ENCODE measurements at regions not wholly inside any gene's neighbourhood (a gene's known extent, or its start where the extent isn't known, plus 50 kb on each side); places are given as distances from the start of the nearest gene placed in this dataset.

DNA sequence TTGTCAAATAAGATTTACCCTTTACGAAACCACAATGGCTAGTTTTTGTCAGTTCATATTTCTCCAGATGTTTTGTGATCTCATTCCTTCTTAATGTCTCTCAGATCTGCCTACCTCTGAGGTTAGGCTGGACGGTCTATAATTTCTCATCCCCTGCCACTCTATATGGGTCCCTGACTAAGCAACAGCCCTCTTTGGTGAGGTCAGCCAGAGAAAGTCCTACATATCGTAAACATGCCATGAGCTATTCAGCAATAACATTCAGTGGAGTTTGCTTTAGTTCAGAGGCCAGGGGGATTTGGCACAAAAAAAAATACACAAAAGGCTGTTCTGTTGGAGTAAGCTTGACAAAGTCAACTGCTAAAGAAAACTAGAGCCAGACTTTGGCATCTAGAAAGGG, 192.1 kb upstream of the NCKAP5 start:
- no peak for TF ChIP-seq RARB (CRISPR knock-in tag; IDR thresholded peaks at IDR 0.05)
- TF ChIP-seq CREB5 (CRISPR knock-in tag; IDR thresholded peaks at IDR 0.05; ENCODE audit: low read depth), result no peak
- no peak for TF ChIP-seq ZFP30 (CRISPR knock-in tag; IDR thresholded peaks at IDR 0.05)
- TF ChIP-seq, protein P1, sequence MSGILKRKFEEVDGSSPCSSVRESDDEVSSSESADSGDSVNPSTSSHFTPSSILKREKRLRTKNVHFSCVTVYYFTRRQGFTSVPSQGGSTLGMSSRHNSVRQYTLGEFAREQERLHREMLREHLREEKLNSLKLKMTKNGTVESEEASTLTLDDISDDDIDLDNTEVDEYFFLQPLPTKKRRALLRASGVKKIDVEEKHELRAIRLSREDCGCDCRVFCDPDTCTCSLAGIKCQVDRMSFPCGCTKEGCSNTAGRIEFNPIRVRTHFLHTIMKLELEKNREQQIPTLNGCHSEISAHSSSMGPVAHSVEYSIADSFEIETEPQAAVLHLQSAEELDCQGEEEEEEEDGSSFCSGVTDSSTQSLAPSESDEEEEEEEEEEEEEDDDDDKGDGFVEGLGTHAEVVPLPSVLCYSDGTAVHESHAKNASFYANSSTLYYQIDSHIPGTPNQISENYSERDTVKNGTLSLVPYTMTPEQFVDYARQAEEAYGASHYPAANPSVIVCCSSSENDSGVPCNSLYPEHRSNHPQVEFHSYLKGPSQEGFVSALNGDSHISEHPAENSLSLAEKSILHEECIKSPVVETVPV (CRISPR knock-in tag; IDR thresholded peaks at IDR 0.05), result no peak
- no peak for TF ChIP-seq TCF4 (CRISPR knock-in tag; IDR thresholded peaks at IDR 0.05; ENCODE audit: borderline replicate concordance)
- no peak for TF ChIP-seq ZFP3 (CRISPR knock-in tag; IDR thresholded peaks at IDR 0.05)
- TF ChIP-seq, protein P2, sequence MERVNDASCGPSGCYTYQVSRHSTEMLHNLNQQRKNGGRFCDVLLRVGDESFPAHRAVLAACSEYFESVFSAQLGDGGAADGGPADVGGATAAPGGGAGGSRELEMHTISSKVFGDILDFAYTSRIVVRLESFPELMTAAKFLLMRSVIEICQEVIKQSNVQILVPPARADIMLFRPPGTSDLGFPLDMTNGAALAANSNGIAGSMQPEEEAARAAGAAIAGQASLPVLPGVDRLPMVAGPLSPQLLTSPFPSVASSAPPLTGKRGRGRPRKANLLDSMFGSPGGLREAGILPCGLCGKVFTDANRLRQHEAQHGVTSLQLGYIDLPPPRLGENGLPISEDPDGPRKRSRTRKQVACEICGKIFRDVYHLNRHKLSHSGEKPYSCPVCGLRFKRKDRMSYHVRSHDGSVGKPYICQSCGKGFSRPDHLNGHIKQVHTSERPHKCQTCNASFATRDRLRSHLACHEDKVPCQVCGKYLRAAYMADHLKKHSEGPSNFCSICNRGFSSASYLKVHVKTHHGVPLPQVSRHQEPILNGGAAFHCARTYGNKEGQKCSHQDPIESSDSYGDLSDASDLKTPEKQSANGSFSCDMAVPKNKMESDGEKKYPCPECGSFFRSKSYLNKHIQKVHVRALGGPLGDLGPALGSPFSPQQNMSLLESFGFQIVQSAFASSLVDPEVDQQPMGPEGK (CRISPR knock-in tag; IDR thresholded peaks at IDR 0.05; ENCODE audit: borderline replicate concordance), result no peak

Data from SK-N-SH treated with all-trans-retinoic acid at 6 μM for 48 hours (cell line).